ENCODE measurements at regions not wholly inside any gene's neighbourhood (a gene's known extent, or its start where the extent isn't known, plus 50 kb on each side); places are given as distances from the start of the nearest gene placed in this dataset.

DNA sequence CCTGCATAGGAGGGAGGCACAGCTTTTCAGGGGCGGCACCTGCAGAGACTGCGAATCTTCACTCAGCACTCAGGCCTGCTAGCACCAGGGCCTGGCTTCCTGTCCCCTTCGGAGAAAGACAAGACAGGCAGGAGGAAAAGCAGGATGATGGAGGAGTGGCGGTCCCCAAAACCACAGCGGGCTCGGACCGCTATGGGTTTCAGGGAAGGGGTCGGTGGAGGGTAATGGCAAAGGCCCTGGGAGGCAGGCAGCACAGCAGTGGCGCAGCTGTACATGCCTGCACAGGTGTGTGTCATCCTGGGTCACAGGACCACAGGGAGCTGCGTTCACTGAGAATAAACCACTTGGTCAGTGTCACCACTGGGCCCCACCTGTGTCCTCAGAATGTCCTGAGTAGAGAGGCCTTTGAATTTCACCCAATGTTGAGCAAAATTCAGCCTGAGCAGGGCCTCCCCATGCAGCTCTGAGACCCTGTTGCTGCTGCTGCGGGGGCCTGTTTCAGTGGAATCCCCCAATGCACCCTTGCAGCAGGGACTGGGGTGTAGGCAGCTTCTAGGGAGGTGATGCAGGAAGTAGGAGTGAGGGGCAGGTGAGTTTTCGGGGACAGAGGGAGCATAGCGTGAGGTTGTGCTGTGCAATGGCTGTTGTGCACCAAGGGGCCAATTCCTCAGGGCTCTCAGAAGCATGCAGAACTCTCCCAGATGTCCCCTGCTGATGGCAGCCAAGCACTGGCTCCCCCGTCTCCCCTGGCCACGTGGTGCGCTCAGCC is 90.6 kb upstream of the PPP2R2D start:
- TF ChIP-seq, protein P1, sequence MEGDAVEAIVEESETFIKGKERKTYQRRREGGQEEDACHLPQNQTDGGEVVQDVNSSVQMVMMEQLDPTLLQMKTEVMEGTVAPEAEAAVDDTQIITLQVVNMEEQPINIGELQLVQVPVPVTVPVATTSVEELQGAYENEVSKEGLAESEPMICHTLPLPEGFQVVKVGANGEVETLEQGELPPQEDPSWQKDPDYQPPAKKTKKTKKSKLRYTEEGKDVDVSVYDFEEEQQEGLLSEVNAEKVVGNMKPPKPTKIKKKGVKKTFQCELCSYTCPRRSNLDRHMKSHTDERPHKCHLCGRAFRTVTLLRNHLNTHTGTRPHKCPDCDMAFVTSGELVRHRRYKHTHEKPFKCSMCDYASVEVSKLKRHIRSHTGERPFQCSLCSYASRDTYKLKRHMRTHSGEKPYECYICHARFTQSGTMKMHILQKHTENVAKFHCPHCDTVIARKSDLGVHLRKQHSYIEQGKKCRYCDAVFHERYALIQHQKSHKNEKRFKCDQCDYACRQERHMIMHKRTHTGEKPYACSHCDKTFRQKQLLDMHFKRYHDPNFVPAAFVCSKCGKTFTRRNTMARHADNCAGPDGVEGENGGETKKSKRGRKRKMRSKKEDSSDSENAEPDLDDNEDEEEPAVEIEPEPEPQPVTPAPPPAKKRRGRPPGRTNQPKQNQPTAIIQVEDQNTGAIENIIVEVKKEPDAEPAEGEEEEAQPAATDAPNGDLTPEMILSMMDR (IDR thresholded peaks at IDR 0.05) = no peak
- DNase-seq = no peak
- H3K36me3 Mint-ChIP-seq = no peaks in the 10 kb centered on the region

DNA sequence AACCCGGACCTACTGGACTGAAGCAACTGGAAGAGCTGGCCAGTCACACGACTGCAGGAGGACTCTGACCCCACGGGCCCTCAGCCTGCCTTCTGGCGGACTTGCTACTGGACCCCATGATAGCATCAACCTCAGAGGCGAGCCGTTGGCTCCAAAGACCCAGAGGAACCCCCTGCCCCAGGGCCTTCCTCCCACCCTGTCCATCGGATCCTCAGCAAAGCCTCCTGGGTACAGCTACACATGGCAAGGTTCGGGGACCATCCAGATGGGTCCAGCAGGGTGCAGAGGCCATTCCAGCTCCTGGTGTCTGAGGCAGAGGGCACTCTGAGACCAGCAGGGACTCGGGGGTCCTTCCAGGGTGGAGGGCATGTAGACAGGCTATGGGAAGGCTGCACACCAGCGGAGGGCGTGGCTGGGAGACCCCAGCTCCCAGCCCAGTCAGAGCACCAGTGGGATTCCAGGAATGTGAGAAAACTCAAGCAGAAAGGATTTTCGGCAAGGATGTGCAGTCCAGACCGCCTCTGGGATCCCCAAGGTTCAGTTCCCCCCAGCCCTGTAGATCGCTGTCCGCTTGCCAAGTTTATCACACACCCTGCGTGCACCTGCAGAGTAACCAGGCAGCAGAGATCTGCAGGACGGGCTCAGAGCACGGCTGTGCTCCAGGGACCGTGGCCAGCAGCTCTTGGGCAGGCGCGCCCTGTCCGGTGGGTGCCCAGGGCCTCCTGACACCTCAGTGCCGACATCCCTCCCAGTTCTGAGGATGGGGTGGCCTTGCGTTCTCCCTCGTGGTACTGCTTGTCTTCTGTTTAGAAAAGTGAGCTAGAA is 89.8 kb upstream of the PPP2R2D start:
- Mint-ChIP-seq H3K9me3 (no peaks in the 10 kb centered on the region), H3K36me3 (no peaks in the 10 kb centered on the region), H3K27me3 (ENCODE audit: low read depth in 2 of 2) (peaks cover 0 to 3% of the 10 kb centered on the region in 2 donors), H3K27ac (no peak overlapping the region), H3K4me3 (no peak overlapping the region), H3K4me1 (no peaks in the 10 kb centered on the region)
- Histone ChIP-seq H3K27me3 (ENCODE audit: control insufficient read depth, insufficient read depth, low read length) (no peaks in the 10 kb centered on the region), H3K4me1 (ENCODE audit: control insufficient read depth, insufficient read depth, low read length) (no peaks in the 10 kb centered on the region), H3K9me3 (ENCODE audit: control insufficient read depth, insufficient read depth, low read length) (no peaks in the 10 kb centered on the region), H3K4me3 (ENCODE audit: low read length) (no peak overlapping the region), H3K36me3 (ENCODE audit: control insufficient read depth, insufficient read depth, low read length) (no peaks in the 10 kb centered on the region), H3K27ac (ENCODE audit: low read length) (no peak overlapping the region)
- ATAC-seq (no peak), DNase-seq (no peak)
- intact Hi-C loops (cut with micrococcal nuclease) = no loop called here
- WGBS (ENCODE audit: insufficient coverage) = 85% methylated on average over 25 of the region's 25 CpGs
- TF ChIP-seq, protein P1 (IDR thresholded peaks at IDR 0.05) = no peak

More for the DNA sequence above, 90.6 kb upstream of the PPP2R2D start:
- no peaks in the 10 kb centered on the region for H3K36me3 ChIP-seq (ENCODE audit: control insufficient read depth, insufficient read depth, low read length)
- no peaks in the 10 kb centered on the region for H3K4me1 Mint-ChIP-seq
- peaks cover under 1 to 3% of the 10 kb centered on the region in 2 donors for H3K27me3 Mint-ChIP-seq (ENCODE audit: low read depth in 2 of 2)
- intact Hi-C loops (cut with micrococcal nuclease) = no loop called here
- H3K27ac Mint-ChIP-seq = no peak overlapping the region
- ATAC-seq = no peak
- no peak overlapping the region for H3K27ac ChIP-seq (ENCODE audit: low read length)
- H3K27me3 ChIP-seq (ENCODE audit: control insufficient read depth, insufficient read depth, low read length) = no peaks in the 10 kb centered on the region
- H3K4me3 ChIP-seq (ENCODE audit: low read length) = no peak overlapping the region
- H3K9me3 ChIP-seq (ENCODE audit: control insufficient read depth, insufficient read depth, low read length) = no peaks in the 10 kb centered on the region
- no peaks in the 10 kb centered on the region for H3K4me1 ChIP-seq (ENCODE audit: control insufficient read depth, insufficient read depth, low read length)
- 82% methylated on average over 16 of the region's 16 CpGs for WGBS (ENCODE audit: insufficient coverage)
- no peaks in the 10 kb centered on the region for H3K9me3 Mint-ChIP-seq
- H3K4me3 Mint-ChIP-seq = no peak overlapping the region

DNA sequence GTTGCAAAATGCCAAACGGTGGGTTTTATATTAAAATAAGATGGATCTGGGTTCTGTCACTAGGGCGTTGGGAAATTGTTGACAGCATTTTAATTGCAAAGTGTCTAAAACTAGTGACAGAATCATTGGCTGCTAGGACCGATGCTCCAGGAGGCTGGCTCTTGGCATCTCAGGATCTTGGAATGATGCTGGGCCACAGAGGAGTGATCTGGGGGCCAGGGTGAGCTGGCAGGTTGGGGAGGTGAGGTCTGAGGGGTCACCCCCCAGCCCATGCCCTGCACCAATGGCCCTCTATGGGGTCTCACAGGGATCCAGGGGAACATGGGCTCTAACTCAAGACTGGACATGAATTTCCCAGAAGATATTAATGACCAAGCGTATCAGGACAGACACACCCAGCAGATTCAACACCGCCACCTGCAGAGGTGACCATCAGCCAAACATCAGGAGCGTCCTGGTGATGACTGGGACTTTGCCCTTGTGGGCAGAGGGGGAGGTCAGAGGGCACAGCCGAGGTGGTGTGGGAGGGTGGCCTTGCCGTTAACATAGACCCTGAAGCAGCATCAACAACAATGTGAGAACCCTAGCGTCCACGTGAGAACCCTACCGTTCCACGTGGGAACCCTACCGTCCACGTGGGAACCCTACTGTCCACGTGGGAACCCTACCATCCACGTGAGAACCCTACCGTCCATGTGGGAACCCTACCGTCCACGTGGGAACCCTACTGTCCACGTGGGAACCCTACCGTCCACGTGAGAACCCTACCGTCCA is 89.0 kb upstream of the PPP2R2D start:
- Histone ChIP-seq H3K4me1 (ENCODE audit: control insufficient read depth, insufficient read depth, low read length) (no peaks in the 10 kb centered on the region), H3K27ac (ENCODE audit: low read length) (no peak overlapping the region), H3K9me3 (ENCODE audit: control insufficient read depth, insufficient read depth, low read length) (no peaks in the 10 kb centered on the region), H3K4me3 (ENCODE audit: low read length) (no peak overlapping the region), H3K36me3 (ENCODE audit: control insufficient read depth, insufficient read depth, low read length) (no peaks in the 10 kb centered on the region), H3K27me3 (ENCODE audit: control insufficient read depth, insufficient read depth, low read length) (no peaks in the 10 kb centered on the region)
- Mint-ChIP-seq H3K27ac (no peak overlapping the region), H3K9me3 (no peaks in the 10 kb centered on the region), H3K4me3 (no peak overlapping the region), H3K4me1 (no peaks in the 10 kb centered on the region), H3K36me3 (no peaks in the 10 kb centered on the region), H3K27me3 (ENCODE audit: low read depth in 2 of 2) (peaks cover 0 to 3% of the 10 kb centered on the region in 2 donors)
- intact Hi-C loops (cut with micrococcal nuclease) = no loop called here
- WGBS (ENCODE audit: insufficient coverage) = 89% methylated on average over 23 of the region's 23 CpGs
- no peak for ATAC-seq
- TF ChIP-seq, protein P1 (IDR thresholded peaks at IDR 0.05) = no peak
- DNase-seq = no peak

Measured in natural killer cell (primary cell).